Progenitor cell of endocrine pancreas (in vitro differentiated cells): ENCODE measurements at regions not wholly inside any gene's neighbourhood (a gene's known extent, or its start where the extent isn't known, plus 50 kb on each side); places are given as distances from the start of the nearest gene placed in this dataset.

Source experiments
- DNase-seq: peaks from one replicate; pipeline ENCODE4 v3.0.0; 2021; ENCODE audit warnings: low spot score; ENCODE audit not compliant: unreplicated experiment
- H3K27ac Mint-ChIP-seq: 2 replicates; pipeline ENCODE4 v1.8.0; 2021; ENCODE audit warnings: mild to moderate bottlenecking, moderate library complexity, mixed read lengths
- H3K27me3 Mint-ChIP-seq: 2 replicates; pipeline ENCODE4 v1.8.0; 2021; ENCODE audit warnings: mixed read lengths
- H3K36me3 Mint-ChIP-seq: 2 replicates; pipeline ENCODE4 v1.8.0; 2022; ENCODE audit warnings: mixed read lengths; ENCODE audit not compliant: insufficient read depth
- H3K4me1 Mint-ChIP-seq: 2 replicates; pipeline ENCODE4 v1.8.0; 2021; ENCODE audit warnings: low read depth, mixed read lengths
- H3K4me3 Mint-ChIP-seq: 2 replicates; pipeline ENCODE4 v1.8.0; 2021; ENCODE audit warnings: low read depth, mild to moderate bottlenecking, moderate library complexity, mixed read lengths
- H3K9me3 Mint-ChIP-seq: 2 replicates; pipeline ENCODE4 v1.8.0; 2021; ENCODE audit warnings: low read depth, mixed read lengths
- TF ChIP-seq, protein P1 (sequence below): fragments of 200-600 bp; sonication (generic); IDR thresholded peaks from one replicate; pipeline ENCODE4 v1.5.0; 2021; ENCODE audit warnings: antibody characterized with exemption, mild to moderate bottlenecking; ENCODE audit not compliant: unreplicated experiment

DNA sequence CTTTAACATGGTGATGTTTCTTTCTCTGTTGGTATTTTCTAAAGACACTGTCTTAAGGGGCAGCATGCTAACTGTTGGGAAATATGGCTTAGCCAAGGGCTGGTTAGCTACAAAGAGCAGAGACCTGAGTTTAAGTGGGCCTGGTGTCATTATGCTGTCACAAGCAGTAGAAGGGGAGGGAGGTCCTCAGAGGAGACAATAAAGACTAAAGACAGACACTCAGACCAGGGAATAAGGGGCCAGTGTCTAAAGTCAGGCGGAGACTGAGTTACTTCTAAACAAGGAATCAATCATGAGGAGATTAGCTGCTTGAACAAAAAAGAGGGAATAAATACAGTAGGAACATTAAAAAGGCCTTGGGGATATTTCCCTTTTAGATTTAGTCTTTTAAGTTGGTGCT, 142.7 kb upstream of the DPPA4 start:
- H3K4me1 Mint-ChIP-seq: no peaks in the 10 kb centered on the region
- H3K4me3 Mint-ChIP-seq: no peak overlapping the region
- no peak for DNase-seq
- no peaks in the 10 kb centered on the region for H3K9me3 Mint-ChIP-seq
- TF ChIP-seq, protein P1, sequence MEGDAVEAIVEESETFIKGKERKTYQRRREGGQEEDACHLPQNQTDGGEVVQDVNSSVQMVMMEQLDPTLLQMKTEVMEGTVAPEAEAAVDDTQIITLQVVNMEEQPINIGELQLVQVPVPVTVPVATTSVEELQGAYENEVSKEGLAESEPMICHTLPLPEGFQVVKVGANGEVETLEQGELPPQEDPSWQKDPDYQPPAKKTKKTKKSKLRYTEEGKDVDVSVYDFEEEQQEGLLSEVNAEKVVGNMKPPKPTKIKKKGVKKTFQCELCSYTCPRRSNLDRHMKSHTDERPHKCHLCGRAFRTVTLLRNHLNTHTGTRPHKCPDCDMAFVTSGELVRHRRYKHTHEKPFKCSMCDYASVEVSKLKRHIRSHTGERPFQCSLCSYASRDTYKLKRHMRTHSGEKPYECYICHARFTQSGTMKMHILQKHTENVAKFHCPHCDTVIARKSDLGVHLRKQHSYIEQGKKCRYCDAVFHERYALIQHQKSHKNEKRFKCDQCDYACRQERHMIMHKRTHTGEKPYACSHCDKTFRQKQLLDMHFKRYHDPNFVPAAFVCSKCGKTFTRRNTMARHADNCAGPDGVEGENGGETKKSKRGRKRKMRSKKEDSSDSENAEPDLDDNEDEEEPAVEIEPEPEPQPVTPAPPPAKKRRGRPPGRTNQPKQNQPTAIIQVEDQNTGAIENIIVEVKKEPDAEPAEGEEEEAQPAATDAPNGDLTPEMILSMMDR: no peak
- H3K36me3 Mint-ChIP-seq: no peaks in the 10 kb centered on the region
- no peaks in the 10 kb centered on the region for H3K27me3 Mint-ChIP-seq
- H3K27ac Mint-ChIP-seq: peak overlapping the region; percentile 12

DNA sequence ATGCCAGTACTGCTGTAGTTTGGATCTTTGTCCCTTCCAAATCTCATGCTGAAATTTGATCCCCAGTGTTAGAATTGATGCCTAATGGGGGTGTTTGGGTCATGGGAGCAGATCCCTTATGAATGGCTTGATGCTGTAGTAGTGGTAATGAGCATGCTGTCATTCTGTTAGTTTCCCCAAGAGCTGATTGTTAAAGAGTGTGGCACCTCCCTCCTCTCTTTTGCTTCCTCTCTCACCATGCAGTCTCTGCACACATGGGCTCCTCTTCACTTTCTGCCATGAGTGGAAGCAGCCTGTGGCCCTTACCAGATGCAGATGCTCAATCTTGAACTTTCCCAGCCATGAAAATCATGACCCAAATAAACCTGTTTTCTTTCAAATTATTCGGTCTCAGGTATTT, 141.3 kb upstream of the DPPA4 start:
- Mint-ChIP-seq H3K27ac (no peak overlapping the region), H3K4me1 (no peaks in the 10 kb centered on the region), H3K9me3 (no peaks in the 10 kb centered on the region), H3K36me3 (no peaks in the 10 kb centered on the region), H3K27me3 (no peaks in the 10 kb centered on the region), H3K4me3 (no peak overlapping the region)
- TF ChIP-seq, protein P1: no peak
- no peak for DNase-seq

DNA sequence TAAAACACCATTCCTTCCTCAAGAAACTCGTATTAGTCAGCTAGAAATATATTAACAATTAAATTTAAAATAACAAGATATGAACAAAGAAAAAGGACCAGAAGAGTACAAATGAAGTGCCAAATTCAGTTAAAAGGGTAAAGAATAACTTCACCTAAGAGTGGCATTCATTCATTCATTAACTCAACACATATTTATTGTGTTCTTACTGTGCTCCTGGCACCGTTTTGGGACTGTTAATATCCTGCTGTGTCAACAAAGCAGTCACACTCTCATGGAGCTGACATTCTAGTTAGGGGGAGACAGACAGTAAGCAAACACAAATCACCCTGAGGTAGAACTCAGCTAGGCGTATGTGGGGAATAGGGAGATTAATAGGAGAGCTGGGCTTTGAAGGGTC, 123.6 kb upstream of the DPPA4 start:
- no peak overlapping the region for H3K4me3 Mint-ChIP-seq
- TF ChIP-seq, protein P1: no peak
- no peak for DNase-seq
- no peaks in the 10 kb centered on the region for H3K36me3 Mint-ChIP-seq
- no peak overlapping the region for H3K27ac Mint-ChIP-seq
- H3K27me3 Mint-ChIP-seq: no peaks in the 10 kb centered on the region
- H3K4me1 Mint-ChIP-seq: peaks cover 3% of the 10 kb centered on the region
- peaks cover 10% of the 10 kb centered on the region for H3K9me3 Mint-ChIP-seq

DNA sequence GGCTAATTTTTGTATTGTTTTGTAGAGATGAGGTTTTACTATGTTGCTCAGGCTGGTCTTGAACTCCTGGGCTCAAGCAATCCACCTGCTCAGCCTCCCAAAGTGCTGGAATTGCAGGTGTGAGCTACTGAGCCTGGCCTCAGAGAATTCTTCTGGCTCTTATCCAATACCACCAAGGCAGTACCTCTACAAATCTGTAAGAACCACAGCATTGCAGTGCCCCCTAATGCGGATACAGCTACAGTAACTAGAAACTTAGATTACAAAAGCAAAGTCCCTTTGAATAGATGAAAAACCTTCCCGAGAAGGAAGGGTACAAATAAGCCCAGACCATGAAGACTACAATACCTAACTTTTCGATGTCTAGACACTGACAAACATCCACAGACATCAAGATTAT, 107.9 kb upstream of the DPPA4 start:
- no peak overlapping the region for H3K4me3 Mint-ChIP-seq

DNA sequence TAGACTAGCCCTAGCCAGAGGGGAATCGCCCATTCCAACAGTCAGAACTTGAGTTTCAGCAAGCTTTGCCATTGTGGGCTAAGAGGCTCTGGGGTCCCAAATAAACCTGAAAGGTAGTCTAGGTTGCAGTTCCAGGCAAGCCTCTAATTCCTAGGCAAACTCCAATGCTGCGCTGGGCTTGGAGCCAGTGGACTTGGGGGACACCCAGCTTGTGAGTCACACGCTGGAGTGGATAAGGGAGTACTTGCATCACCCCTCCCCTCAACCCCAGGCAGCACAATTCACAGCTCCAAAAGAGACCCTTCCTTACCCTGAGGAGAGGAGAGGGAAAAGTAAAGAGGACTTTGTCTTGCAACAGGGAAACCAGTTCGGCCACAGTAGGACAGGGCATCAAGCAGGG, 105.2 kb upstream of the DPPA4 start:
- Mint-ChIP-seq H3K4me3 (no peak overlapping the region), H3K27ac (no peak overlapping the region), H3K27me3 (peaks cover 3% of the 10 kb centered on the region), H3K4me1 (peaks cover 8% of the 10 kb centered on the region), H3K9me3 (peaks cover 13% of the 10 kb centered on the region), H3K36me3 (no peaks in the 10 kb centered on the region)
- no peak for DNase-seq
- TF ChIP-seq, protein P1: no peak

More for the DNA sequence above, 107.9 kb upstream of the DPPA4 start:
- Mint-ChIP-seq H3K9me3 (peaks cover 17% of the 10 kb centered on the region), H3K27me3 (peaks cover 3% of the 10 kb centered on the region), H3K4me1 (peaks cover 8% of the 10 kb centered on the region), H3K36me3 (no peaks in the 10 kb centered on the region), H3K27ac (no peak overlapping the region)
- DNase-seq: no peak
- TF ChIP-seq, protein P1: no peak
